GM18502 (cell line): ENCODE measurements at regions not wholly inside any gene's neighbourhood (a gene's known extent, or its start where the extent isn't known, plus 50 kb on each side); places are given as distances from the start of the nearest gene placed in this dataset.

ENCODE experiments used
- ATAC-seq: cut with Tn5 transposase; IDR thresholded peaks from one replicate; pipeline ENCODE4 v1.9.1; 2021; ENCODE audit warnings: mild to moderate bottlenecking; ENCODE audit not compliant: unreplicated experiment, poor library complexity

DNA sequence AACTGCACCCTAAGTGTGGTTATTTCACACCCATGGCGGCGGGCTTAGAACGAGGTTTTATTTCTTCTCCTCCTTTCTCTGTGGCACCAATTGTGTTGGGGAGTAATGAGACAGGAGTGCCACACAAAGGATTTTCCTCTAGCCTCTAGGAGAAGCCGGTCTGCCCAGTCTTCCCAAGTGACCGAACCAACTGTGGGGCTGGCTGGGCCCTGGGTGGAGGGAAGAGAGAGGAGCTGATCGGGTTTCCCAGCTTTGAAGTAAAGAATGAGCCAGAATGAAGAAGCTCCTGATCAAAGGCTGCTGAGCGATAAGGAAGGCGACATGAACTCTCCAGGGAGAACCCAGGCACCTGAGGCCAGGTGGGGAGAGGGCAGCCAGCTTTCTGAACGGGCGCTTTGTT, 616.0 kb upstream of the BTBD3 start:
- ATAC-seq = no peak

GRCh38 chr20:11302436-11302835, 615.3 kb upstream of the BTBD3 start:
- ATAC-seq = no peak

DNA sequence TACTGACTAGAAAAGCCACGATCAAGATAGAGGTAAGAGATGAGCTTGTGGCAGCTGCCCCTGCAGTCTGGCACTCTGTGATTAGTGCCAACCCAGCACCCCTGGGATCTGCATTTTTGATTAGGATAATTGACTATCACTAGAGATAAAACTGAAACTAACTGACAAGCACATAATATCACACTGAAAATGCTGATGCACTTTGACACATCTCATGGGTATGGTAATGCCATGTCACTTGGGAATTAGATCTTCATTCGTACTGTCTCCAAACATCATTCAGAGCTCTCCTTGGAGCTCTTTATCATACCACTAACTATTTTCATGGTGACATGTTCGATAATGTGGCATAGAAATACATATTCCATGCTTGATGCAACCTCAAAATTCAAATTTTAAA, 612.9 kb upstream of the BTBD3 start:
- ATAC-seq = no peak

GRCh38 chr20:11305406-11305805, 612.3 kb upstream of the BTBD3 start:
- no peak for ATAC-seq

DNA sequence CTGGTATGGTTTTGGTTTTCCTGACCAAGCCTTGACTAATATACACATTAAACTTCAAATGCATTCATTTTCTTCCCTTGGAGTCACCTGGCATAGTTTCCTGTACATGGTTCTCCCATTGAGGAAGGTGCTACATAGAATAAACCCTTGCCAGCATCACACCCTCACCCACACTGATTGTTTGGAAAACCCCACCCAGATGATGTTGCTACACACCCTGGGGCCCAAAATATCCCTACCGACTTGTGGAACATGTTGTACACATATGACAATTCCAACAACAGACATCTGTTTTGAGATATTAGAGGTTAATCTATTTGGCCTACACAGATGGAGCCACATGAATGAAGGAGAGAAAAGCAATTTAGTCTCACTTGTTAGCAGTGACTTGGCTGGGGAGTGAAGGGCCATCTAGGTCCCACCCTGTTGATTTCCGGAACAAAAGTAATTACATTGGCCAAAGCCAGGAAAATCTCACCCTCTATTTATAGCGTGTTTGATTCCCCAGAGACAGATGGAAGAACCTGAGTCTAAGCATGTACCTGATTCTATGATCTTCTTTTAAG, 606.0 kb upstream of the BTBD3 start:
- ATAC-seq = no peak

DNA sequence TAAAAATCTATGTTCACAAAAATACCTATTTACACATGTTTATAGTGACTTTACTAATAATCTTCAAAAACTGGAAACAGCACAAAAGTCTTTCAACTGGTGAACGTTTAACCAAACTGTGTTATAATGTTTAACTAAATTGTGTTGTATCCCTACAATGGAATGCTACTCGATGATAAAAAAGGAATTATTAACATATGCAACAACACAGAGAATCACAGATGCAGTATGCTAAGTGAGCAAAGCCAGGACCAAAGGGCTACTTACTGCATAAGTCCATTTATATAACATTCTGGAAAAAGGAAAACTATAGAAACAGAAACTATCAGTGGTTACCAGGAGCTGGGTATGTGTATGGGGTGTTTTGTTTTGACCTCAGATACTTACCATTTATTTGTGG, 602.2 kb upstream of the BTBD3 start:
- no peak for ATAC-seq

DNA sequence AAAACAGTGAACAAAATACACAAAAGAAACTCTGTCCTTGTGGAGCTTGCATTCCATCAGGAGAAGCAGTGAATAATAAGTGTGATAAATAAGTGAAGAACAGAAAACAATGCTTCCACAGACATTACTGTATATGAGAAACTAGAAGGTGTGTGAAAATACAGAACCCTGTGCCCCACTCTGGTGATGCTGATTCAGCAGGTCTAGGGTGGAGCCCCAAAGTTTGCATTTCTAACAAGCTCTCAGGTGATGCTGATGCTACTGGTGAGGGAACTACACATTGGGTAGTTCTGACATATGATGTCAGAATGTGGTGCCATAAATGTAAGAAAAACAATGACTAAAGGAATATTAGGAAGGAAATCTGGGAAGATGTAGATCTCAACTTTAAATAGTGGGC, 601.4 kb upstream of the BTBD3 start:
- ATAC-seq = no peak

GRCh38 chr20:11320033-11320432, 597.7 kb upstream of the BTBD3 start:
- ATAC-seq = no peak

GRCh38 chr20:11323816-11324215, 593.9 kb upstream of the BTBD3 start:
- no peak for ATAC-seq

GRCh38 chr20:11324990-11325389, 592.7 kb upstream of the BTBD3 start:
- no peak for ATAC-seq

DNA sequence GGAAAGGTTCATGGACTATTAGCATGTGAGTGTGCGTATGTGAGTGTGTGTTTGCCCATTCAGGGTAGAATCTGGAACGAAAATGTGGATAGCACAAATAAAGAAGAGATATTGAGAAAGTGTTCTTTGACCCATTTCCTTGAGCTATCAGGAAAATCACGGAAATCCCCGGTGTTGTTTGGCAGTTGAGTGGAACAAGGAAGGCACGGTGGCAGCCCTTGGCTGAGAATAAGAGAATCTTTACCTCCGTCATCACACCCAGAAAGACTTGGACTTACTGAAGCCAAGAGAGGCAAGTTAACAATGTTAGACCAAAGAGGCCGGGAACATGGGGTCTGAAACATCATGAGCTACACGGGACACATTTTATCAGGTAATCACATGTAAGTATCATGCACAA, 588.9 kb upstream of the BTBD3 start:
- ATAC-seq = no peak

DNA sequence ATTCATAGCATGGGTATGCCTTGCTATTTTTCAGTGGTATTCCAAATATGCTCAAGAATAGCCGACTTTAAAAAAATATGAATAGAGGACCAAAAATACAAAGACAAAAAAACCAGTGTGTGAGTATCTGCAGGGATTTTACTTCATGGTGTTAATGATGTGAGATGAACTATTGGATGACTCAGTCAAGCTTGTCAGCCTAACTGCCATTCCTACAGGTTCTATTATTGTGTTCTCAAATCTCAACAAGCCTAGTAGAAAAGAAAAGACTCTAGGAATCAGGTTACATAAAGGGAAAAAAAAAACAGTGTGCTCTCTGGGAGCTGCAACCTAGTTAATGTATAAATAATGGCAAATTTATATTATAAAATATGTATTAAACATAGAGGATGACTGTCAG, 588.4 kb upstream of the BTBD3 start:
- no peak for ATAC-seq

DNA sequence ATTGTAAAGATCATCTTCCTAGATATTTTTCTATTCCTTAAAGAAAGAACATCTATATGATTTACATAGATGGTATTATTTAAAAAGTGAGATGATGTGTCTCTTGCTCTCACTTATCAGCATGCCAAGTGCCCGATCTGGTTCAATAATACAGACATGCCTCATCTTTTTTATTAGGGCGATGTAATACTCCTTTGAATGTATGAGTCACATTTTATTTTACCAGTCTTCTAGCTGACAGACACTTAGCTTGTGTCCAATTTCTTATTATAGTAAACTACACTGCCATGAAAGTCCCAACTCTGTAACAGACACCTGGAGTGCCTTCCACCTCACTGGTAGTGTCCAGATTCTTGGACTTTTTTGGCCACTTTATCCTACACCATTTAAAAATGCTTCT, 586.6 kb upstream of the BTBD3 start:
- ATAC-seq = no peak

DNA sequence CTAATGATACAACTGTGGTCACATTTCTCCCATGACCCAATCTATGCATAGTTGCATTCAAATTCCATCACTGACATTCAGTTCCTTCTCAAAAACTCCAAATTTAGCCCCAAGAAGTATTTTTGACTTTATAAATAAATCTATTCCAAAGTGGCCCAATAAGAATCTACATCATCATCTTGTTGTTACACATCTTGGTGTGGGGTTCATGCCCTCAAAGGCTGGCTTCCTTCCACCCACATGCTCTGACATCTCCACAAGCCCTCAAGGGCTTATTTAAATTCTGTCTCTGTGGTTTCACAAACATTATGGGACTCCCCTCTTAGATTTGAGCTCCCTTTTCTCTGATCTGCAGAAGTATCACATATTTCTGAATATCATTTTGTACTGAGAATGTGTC, 585.3 kb upstream of the BTBD3 start:
- no peak for ATAC-seq

DNA sequence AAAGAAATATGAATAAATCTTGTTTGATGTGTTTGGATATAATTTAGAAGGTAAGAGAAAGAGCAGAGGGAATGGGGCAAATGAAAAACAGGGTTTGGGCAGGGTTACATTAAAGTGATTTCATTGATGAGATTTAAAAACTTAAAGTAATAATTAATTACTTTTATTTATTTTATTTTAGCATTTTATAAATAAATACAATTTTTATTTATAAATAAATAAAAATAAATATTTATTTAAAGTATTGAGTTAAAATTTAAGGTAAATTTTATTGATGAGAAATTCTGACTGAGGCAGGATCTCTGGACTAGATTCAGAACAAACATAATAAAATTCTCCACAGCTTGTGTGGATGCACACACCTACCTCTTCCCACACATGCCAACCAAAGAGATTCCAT, 584.1 kb upstream of the BTBD3 start:
- no peak for ATAC-seq

DNA sequence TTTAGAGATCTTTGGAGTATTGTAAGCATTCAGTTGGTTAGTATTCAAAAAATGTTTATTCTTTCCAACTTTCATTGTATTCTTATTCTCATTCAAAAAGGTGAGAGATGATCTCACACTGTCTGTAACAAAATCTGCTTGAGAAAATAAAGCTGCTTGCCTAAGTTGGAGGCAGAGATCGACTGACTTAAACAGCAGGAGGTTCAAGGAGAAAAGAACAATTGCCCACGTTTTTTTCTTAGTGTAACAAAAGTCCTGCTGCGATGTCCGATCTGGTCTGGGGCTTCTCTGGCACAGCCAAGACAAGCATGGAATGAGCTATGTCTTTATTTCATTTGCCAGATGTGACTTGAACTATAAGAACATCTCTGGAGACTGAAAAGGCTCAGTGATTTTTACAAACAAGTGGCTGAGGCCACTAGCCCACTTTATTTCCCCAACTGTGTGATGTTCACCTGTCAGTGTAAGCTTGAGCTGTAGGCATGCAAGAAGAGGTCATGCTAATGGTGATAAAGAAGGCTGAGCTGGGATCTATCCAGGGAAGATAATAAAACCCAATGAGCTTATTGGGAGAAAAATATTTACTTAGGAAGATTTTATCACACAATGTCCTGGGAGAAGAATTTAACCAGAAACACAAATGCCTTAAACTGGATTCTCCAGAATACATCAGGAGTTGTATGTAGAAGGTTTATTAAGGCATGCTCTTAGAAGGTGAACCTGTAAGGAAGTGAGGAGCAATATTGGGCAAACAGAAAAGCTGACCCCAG, 580.1 kb upstream of the BTBD3 start:
- ATAC-seq = no peak

GRCh38 chr20:11338496-11339306, 579.0 kb upstream of the BTBD3 start:
- no peak for ATAC-seq

DNA sequence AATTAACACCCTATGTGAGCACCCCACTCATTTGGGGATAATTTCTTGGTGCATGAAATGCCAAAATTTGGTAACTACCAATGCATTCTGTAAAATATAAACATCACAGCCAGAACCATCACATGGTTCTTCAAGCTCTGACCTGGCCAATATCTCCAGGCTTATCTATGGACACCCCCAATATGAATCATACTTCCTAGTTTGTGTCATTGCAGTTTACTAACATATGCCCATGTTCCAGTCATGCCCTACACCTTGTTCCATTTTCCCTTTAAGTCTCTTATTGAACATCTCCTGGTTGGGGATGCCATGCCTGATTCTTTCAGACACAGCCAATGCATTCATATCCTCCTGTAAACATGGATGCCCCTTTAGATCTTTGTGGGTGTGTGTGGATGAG, 572.8 kb upstream of the BTBD3 start:
- ATAC-seq = no peak

- no peak for ATAC-seq
These were observed 570.0 kb upstream of the BTBD3 start for GRCh38 chr20:11347738-11348137.

DNA sequence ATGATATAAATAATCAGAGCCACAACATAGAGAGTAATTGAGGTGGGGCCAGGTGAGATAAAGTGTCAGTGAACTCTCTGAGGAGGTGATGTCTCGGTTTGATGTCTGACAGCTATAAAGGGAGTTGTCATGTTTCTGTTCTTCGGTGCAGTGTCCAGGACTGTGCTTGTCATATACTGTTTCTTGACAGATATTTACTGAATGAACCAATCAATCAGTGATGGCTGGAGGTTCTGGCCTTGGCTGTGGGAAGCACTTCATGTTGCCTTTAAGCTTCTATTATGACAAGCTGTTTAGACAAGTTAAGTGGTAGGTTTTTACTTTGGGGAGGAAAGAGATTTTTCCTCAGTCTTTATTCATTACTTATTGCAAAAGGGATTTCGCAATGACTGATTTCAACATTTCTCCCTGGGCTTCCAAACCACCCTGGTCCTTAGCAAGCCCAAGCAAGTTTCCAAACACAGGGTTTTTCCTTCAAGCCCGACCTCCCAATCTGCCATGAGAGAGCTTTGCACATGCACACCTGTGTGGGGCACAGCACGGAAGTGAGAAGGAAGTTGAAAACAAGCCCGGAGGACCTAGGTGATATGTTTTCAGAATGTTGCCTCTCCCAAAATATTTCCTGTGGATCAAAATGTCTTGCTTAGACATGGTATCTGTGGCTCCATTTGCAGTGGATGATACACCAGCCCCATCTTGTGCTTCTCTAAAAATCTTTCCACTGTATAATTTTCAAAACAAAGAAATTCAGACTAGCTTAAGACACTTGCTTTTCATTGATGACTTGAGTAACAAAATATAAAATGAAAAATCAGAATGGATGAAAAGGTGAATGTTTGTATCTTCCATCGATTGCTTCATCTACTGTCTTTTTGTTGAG, 567.3 kb upstream of the BTBD3 start:
- ATAC-seq = no peak

DNA sequence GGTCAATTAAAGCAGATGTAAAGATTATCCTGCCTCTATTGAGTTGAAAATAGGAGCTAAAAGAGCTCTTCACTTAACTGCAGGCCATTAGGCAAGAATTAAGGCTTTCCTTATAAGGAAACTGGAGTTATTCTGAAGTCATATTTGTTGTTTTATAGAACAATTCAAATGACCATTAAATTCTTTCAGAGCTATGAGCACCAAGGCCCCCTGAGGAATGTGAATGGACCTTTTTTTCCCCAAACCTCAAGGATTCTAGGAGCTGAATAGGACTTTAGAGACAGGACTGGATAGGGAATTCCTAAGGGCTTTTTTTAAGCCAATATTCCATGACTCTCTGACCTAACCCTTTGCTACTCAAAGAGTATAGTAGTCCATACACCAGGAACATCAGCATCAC, 565.7 kb upstream of the BTBD3 start:
- no peak for ATAC-seq
